ENCODE measurements at regions not wholly inside any gene's neighbourhood (a gene's known extent, or its start where the extent isn't known, plus 50 kb on each side); places are given as distances from the start of the nearest gene placed in this dataset.

DNA sequence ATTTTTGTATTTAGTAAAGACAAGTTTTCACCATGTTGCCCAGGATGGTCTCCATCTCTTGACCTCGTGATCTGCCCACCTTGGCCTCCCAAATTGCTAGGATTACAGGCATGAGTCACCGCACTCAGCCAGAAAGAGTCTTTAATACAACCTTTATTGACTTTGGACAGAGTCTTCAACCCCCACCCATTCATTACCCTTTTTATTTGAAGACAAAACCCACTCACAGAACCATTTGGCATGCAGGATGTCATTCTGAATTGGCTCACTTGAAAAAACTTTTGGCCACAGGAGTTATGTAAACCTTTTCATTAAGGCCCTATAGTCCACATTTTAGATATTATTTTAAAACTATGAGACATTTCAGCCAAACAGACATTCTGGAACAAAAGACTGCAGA lies 217.9 kb upstream of the RND3 start:
- Mint-ChIP-seq H3K27ac (no peak overlapping the region), H3K4me1 (peaks cover 69% of the 10 kb centered on the region), H3K27me3 (ENCODE audit: low read depth) (no peaks in the 10 kb centered on the region), H3K4me3 (no peak overlapping the region), H3K9me3 (peaks cover 5% of the 10 kb centered on the region), H3K36me3 (no peaks in the 10 kb centered on the region)
- DNase-seq (ENCODE audit: low spot score): no peak
- ChIA-PET POLR2A (no interaction called here), CTCF (no interaction called here)
- TF ChIP-seq PRDM15 (CRISPR knock-in tag; IDR thresholded peaks at IDR 0.05) (no peak), CTCF (IDR thresholded peaks at IDR 0.05) (no peak), RORB (CRISPR knock-in tag; IDR thresholded peaks at IDR 0.05) (no peak)
- no peak for ATAC-seq

DNA sequence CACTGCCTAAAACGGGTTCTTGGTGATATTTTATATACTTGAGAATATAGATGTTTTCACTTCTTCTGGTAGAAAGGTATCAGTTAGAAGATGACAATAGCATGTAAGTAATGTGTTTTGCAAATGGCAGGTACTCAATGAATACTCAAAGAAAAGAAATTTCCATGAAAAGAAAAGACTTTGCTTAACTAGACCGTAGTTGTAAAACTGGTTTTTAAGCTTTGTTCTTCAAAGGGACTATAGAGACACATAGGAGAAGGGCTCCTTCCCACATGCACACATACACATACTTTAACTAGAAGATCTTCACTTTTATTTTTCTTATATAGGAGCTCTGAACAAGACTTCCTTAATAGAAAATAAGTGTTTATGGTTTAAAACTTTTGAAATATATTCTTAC lies 215.3 kb upstream of the RND3 start:
- DNase-seq (ENCODE audit: low spot score) (no peak), ATAC-seq (peak; percentile 66; the same call in 1 of the 2 replicates)
- no peak overlapping the region for H3K27ac Mint-ChIP-seq
- H3K27me3 Mint-ChIP-seq (ENCODE audit: low read depth): no peaks in the 10 kb centered on the region
- ChIA-PET POLR2A (no interaction called here), CTCF (no interaction called here)
- H3K4me1 Mint-ChIP-seq: peaks cover 57% of the 10 kb centered on the region
- H3K4me3 Mint-ChIP-seq: no peak overlapping the region
- H3K9me3 Mint-ChIP-seq: peaks cover 14% of the 10 kb centered on the region
- peaks cover 7% of the 10 kb centered on the region; the same call in 1 of the 2 replicates for H3K36me3 Mint-ChIP-seq
- TF ChIP-seq NFYB (CRISPR knock-in tag; conservative IDR thresholded peaks at IDR 0.05; ENCODE audit: low read depth) (no peak), USF2 (CRISPR knock-in tag; IDR thresholded peaks at IDR 0.05) (no peak), MXD4 (CRISPR knock-in tag; IDR thresholded peaks at IDR 0.05; ENCODE audit: borderline replicate concordance) (no peak), FOXJ3 (CRISPR knock-in tag; IDR thresholded peaks at IDR 0.05; ENCODE audit: borderline replicate concordance) (no peak), CBFB (CRISPR knock-in tag; IDR thresholded peaks at IDR 0.05; ENCODE audit: low read depth) (no peak)
- TF ChIP-seq, protein P1, sequence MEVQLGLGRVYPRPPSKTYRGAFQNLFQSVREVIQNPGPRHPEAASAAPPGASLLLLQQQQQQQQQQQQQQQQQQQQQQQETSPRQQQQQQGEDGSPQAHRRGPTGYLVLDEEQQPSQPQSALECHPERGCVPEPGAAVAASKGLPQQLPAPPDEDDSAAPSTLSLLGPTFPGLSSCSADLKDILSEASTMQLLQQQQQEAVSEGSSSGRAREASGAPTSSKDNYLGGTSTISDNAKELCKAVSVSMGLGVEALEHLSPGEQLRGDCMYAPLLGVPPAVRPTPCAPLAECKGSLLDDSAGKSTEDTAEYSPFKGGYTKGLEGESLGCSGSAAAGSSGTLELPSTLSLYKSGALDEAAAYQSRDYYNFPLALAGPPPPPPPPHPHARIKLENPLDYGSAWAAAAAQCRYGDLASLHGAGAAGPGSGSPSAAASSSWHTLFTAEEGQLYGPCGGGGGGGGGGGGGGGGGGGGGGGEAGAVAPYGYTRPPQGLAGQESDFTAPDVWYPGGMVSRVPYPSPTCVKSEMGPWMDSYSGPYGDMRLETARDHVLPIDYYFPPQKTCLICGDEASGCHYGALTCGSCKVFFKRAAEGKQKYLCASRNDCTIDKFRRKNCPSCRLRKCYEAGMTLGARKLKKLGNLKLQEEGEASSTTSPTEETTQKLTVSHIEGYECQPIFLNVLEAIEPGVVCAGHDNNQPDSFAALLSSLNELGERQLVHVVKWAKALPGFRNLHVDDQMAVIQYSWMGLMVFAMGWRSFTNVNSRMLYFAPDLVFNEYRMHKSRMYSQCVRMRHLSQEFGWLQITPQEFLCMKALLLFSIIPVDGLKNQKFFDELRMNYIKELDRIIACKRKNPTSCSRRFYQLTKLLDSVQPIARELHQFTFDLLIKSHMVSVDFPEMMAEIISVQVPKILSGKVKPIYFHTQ (CRISPR knock-in tag; IDR thresholded peaks at IDR 0.05): no peak

- DNase-seq (ENCODE audit: low spot score) (no peak), ATAC-seq (no peak)
- no peak for TF ChIP-seq RORB (CRISPR knock-in tag; IDR thresholded peaks at IDR 0.05)
- TF ChIP-seq FOXJ3 (CRISPR knock-in tag; IDR thresholded peaks at IDR 0.05; ENCODE audit: borderline replicate concordance): no peak
- TF ChIP-seq SP1 (CRISPR knock-in tag; conservative IDR thresholded peaks at IDR 0.05): no peak
- TF ChIP-seq PRDM15 (CRISPR knock-in tag; IDR thresholded peaks at IDR 0.05): no peak
- Mint-ChIP-seq H3K9me3 (peaks cover 21% of the 10 kb centered on the region), H3K27me3 (ENCODE audit: low read depth) (no peaks in the 10 kb centered on the region), H3K4me1 (peaks cover 44% of the 10 kb centered on the region), H3K27ac (no peak overlapping the region), H3K36me3 (peaks cover 15% of the 10 kb centered on the region; the same call in 1 of the 2 replicates), H3K4me3 (no peak overlapping the region)
- ChIA-PET POLR2A (interaction anchor here (0.6 kb wide), 1 partner anchor 702 kb away, joined by 3 read pairs; no protein-coding TSS in a partner anchor), CTCF (no interaction called here)
Observed at GRCh38 chr2:150700666-150701580, 213.5 kb upstream of the RND3 start.

Measured in WTC11 (cell line).